GM19035 (cell line): ENCODE measurements at regions not wholly inside any gene's neighbourhood (a gene's known extent, or its start where the extent isn't known, plus 50 kb on each side); places are given as distances from the start of the nearest gene placed in this dataset.
A peak's percentile ranks its signal among the peaks of the same experiment; 100 is the strongest.
"Not testable (repeated sequence)": the region's sequence is repeated elsewhere in the genome, so short reads cannot be mapped to it uniquely, and the experiment has no call there.

Experiments used
- ATAC-seq: cut with Tn5 transposase; IDR thresholded peaks from one replicate; pipeline ENCODE4 v1.9.1; 2021; ENCODE audit not compliant: unreplicated experiment

- ATAC-seq, result no peak
These were observed 81.6 kb upstream of the ANKH start for GRCh38 chr5:14953075-14953607.

DNA sequence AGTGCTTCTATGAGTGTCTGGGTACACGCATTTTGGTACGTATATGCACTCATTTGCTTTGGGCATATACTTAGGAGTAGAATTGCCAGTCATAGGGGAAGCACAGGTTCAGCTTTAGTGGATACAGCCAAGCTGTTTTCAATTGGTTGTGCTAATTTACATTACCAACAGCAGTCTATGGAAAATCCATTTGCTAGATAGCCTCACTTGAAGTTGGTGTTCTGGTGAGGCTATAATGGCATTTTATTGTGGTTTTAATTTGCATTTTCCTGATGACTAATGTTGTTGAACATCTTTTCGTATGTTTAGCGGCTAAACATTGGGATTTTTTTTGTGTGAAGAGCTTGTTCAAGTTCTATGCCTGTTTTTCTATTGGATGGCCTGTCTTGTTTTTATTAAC is 76.8 kb upstream of the ANKH start:
- ATAC-seq, result no peak

DNA sequence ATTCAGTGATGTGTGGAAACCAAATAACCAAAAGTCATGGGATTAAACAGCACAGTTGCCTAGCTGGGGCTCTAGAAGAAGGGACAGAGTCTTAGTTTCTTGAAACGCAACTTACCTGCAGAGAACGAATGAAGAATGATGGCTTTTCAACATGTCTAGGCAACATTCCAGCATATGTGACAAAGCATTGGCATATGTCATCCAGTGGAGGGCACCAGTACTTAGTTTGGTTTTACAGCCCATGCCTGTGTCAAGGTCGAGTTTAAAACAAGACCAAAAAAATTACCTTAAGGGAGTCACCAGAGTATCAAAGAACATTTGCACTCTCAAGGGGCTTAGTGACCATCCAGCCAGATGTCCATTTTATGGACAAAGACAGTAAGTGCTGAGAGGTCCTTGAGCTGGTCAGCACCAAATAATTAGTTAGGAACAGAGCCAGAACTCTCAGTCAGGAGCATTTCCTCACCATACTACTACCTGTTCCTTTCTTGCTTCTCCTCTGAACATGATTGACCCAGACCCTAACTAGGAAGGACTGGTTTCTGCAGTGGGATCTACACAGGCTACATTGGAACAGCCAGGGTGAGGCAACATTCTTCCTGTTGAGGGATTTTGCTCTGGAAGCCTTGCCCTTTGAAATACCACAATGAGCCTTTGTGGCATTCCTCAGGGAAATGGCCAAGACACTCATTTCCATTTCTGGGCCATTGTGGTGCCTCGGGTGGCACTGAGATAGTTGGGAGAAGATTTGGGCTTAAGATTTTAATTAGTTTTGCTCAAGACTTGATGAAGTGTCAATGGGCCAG is 75.4 kb upstream of the ANKH start:
- ATAC-seq, result peak; percentile 73

DNA sequence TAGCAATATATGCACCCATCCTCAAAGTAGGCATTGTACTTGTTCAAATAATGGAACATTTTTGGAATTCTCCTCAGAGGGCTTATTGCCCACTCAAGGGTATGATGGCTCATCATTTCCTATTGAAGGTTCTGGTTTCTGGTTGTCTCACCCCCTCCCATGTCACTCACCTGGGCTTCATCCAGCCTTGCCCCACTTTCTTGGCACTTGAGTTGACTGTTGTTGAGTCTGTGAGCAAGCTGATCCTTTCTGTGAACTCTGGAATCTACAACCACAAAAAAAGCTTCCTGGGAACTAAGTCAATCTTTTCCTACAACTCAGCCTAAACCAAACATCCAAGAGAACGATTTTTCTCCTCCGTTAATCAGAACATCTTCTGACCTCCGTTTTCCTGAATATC is 73.9 kb upstream of the ANKH start:
- ATAC-seq, result no peak

DNA sequence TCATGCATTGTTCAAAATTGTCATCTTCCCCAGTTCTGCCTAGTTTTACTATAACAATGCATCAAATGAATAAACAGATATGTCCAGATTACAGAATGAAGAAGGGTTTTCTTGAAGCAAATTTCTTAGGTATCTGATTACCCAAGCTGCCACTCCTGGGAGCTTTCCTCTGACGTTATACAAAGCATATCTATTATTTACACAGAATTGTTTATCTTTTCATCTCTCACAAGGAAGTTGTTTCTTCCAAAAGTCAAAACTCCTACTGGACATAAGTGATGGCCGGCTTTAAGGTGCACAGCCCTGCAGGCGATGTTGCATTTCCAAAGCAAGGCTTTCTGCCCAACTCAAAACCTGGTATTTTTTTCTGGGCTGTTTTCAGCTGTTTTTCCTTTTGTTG is 73.4 kb upstream of the ANKH start:
- ATAC-seq, result no peak

DNA sequence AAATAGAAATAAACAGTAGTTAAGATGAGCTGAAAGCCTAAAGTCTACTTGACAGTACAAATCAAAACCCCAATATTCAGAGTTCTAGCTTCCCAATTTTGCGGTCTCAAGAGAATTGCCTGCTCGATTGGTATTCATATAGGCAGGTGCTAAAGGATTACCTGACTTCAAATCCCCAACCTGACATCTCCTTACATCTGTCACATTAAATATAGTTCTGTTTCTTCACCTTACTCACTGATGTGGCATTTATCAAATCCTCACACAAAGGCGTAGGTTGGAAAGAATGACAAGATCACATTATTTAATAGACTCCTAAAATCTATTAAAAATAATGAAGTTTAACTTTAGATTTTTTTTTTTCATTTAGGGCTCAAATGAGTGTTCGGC is 72.8 kb upstream of the ANKH start:
- no peak for ATAC-seq

GRCh38 chr5:14942212-14942611 is 70.6 kb upstream of the ANKH start:
- no peak for ATAC-seq

- ATAC-seq, result no peak
These were observed 65.7 kb upstream of the ANKH start for GRCh38 chr5:14937254-14937653.

GRCh38 chr5:14936588-14936987 is 65.0 kb upstream of the ANKH start:
- ATAC-seq, result no peak

DNA sequence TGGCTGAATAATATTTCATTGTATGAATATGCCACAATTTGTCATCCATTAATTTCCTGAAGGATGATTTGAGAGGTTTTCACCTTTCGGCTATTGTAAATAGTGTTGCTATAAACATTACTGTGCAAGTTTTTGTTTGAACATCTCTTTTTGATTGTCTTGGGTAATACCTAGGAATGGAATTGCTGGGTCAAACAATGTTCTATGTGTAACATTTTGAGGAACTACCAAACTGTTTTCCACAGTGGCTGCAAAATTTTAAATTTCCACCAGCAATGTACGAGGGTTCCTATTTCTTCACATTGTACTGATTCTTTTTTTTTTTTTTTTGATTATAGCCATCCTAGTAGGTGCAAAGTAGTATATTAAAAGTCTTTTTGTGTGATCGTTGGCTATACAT is 63.8 kb upstream of the ANKH start:
- no peak for ATAC-seq

GRCh38 chr5:14932902-14933469 is 61.4 kb upstream of the ANKH start:
- no peak for ATAC-seq

- ATAC-seq, result no peak
These were observed 58.9 kb upstream of the ANKH start for GRCh38 chr5:14930486-14930885.

- no peak for ATAC-seq
These were observed 57.9 kb upstream of the ANKH start for GRCh38 chr5:14929293-14930065.

DNA sequence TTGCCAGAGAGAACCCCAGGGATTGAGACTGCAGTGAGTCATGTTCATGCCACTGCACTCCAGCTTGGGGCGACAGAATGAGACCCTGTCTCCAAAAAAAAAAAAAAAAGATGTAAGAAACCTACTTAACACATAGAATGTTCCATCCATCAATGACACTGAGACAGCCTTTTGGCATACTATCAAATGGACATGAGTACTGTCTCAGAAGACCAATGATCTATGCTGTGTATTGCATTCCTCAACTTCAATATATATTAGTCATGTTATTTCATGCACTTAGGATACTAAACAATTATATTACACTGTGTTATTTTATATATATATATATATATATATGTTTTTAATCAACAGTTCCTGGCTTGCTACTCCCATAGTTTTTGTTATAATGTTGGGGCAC is 57.1 kb upstream of the ANKH start:
- ATAC-seq, result no peak

- no peak for ATAC-seq
These were observed 53.7 kb upstream of the ANKH start for GRCh38 chr5:14925326-14925725.

DNA sequence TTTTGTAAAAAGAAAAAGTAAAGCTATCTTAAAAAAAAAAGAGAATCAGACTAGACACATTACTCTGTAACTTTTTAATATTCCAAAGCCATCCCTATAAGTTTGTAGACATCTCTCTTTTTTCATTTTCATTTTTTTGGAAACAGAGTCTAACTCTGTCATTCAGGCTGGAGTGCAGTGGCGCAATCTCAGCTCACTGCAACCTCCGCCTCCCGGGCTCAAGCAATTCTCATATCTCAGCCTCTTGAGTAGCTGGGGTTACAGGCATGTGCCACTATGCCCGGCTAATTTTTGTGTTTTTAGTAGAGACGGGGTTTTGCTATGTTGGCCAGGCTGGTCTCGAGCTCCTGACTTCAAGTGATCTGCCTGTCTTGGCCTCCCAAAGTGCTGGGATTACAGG is 51.4 kb upstream of the ANKH start:
- not testable (repeated sequence) for ATAC-seq

DNA sequence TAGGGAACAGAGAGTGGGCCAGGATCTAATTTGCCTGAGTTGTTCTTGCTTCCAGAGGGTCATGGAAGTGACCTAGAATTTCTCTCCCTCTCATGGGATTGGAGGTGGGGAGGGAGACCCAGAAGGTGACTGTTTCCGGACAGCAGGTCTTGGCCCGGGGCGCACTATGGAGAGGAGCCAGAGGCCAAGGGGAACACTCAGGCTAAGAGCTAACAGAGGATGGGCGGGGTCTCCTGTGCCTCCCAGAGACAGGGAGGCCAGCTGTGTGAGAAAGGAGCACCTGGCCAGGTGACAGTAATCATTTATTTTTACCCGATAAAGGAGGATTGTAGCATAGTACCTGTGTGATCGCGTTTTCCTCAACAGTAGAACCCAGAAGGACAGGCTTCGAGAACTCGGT is 50.9 kb upstream of the ANKH start:
- no peak for ATAC-seq
